ENCODE measurements at regions not wholly inside any gene's neighbourhood (a gene's known extent, or its start where the extent isn't known, plus 50 kb on each side); places are given as distances from the start of the nearest gene placed in this dataset.

GRCh38 chr1:79655876-79656275, 649.3 kb upstream of the ADGRL4 start:
- intact Hi-C loops (cut with micrococcal nuclease; ENCODE audit: unreplicated experiment) = no loop called here
- no peak for DNase-seq (ENCODE audit: low spot score)
- CTCF ChIA-PET (ENCODE audit: unreplicated experiment) = no interaction called here

GRCh38 chr1:79652426-79652825, 645.9 kb upstream of the ADGRL4 start:
- H3K4me3 ChIP-seq (ENCODE audit: low read depth, low read length, poor library complexity, severe bottlenecking) = no peak overlapping the region
- ChIA-PET POLR2A (interaction anchor here (0.7 kb wide), 1 partner anchor 387 kb away, joined by 3 read pairs; no protein-coding TSS in a partner anchor), CTCF (ENCODE audit: unreplicated experiment) (interaction anchor here (0.9 kb wide), 1 partner anchor 40 kb away, joined by 3 read pairs; no protein-coding TSS in a partner anchor)
- intact Hi-C loops (cut with micrococcal nuclease; ENCODE audit: unreplicated experiment) = no loop called here
- no peaks in the 10 kb centered on the region for H3K9me3 ChIP-seq (ENCODE audit: low read length)
- no peak overlapping the region for H2AFZ ChIP-seq (ENCODE audit: low read length)
- H3K36me3 ChIP-seq (ENCODE audit: insufficient read depth, low read length) = no peaks in the 10 kb centered on the region
- H3K9me2 ChIP-seq (ENCODE audit: insufficient read depth, low read length) = no peaks in the 10 kb centered on the region
- no TSS peak for BruUV-seq (replicated peaks)
- no peaks in the 10 kb centered on the region for H3K79me2 ChIP-seq (ENCODE audit: insufficient read depth, low read depth, low read length)
- H4K20me1 ChIP-seq (ENCODE audit: insufficient read depth, low read length) = no peaks in the 10 kb centered on the region
- no peak overlapping the region for H3K4me2 ChIP-seq (ENCODE audit: low read length)
- H3K4me1 ChIP-seq (ENCODE audit: insufficient read depth, low read length, poor library complexity, severe bottlenecking) = no peaks in the 10 kb centered on the region
- TF ChIP-seq CTCF (conservative IDR thresholded peaks at IDR 0.05; ENCODE audit: low read length) = no peak
- no peak for TF ChIP-seq EZH2phosphoT487 (IDR thresholded peaks at IDR 0.05; ENCODE audit: borderline replicate concordance, low read depth, low read length)
- H3K27ac ChIP-seq (ENCODE audit: low read depth, low read length, poor library complexity, severe bottlenecking) = no peak overlapping the region
- DNase-seq (ENCODE audit: low spot score) = no peak

More at GRCh38 chr1:79655876-79656275, 649.3 kb upstream of the ADGRL4 start:
- TF ChIP-seq EZH2phosphoT487 (IDR thresholded peaks at IDR 0.05; ENCODE audit: borderline replicate concordance, low read depth, low read length) = no peak
- no peak for TF ChIP-seq CTCF (conservative IDR thresholded peaks at IDR 0.05; ENCODE audit: low read length)
- Histone ChIP-seq H4K20me1 (ENCODE audit: insufficient read depth, low read length) (no peaks in the 10 kb centered on the region), H3K9me2 (ENCODE audit: insufficient read depth, low read length) (no peaks in the 10 kb centered on the region), H3K79me2 (ENCODE audit: insufficient read depth, low read depth, low read length) (no peaks in the 10 kb centered on the region), H3K36me3 (ENCODE audit: insufficient read depth, low read length) (no peaks in the 10 kb centered on the region), H2AFZ (ENCODE audit: low read length) (no peak overlapping the region), H3K4me1 (ENCODE audit: insufficient read depth, low read length, poor library complexity, severe bottlenecking) (no peaks in the 10 kb centered on the region), H3K27ac (ENCODE audit: low read depth, low read length, poor library complexity, severe bottlenecking) (no peak overlapping the region), H3K4me2 (ENCODE audit: low read length) (no peak overlapping the region), H3K4me3 (ENCODE audit: low read depth, low read length, poor library complexity, severe bottlenecking) (no peak overlapping the region), H3K9me3 (ENCODE audit: low read length) (no peaks in the 10 kb centered on the region)
- BruUV-seq (replicated peaks) = no TSS peak
- POLR2A ChIA-PET = interaction anchor here (0.7 kb wide), 1 partner anchor 34 kb away, joined by 3 read pairs; no protein-coding TSS in a partner anchor

- Histone ChIP-seq H3K4me1 (ENCODE audit: insufficient read depth, low read length, poor library complexity, severe bottlenecking) (no peaks in the 10 kb centered on the region), H3K4me2 (ENCODE audit: low read length) (no peak overlapping the region), H3K9me2 (ENCODE audit: insufficient read depth, low read length) (no peaks in the 10 kb centered on the region), H3K9me3 (ENCODE audit: low read length) (no peaks in the 10 kb centered on the region), H3K36me3 (ENCODE audit: insufficient read depth, low read length) (no peaks in the 10 kb centered on the region), H2AFZ (ENCODE audit: low read length) (no peak overlapping the region), H4K20me1 (ENCODE audit: insufficient read depth, low read length) (no peaks in the 10 kb centered on the region), H3K4me3 (ENCODE audit: low read depth, low read length, poor library complexity, severe bottlenecking) (no peak overlapping the region), H3K79me2 (ENCODE audit: insufficient read depth, low read depth, low read length) (no peaks in the 10 kb centered on the region), H3K27ac (ENCODE audit: low read depth, low read length, poor library complexity, severe bottlenecking) (no peak overlapping the region)
- TF ChIP-seq EZH2phosphoT487 (IDR thresholded peaks at IDR 0.05; ENCODE audit: borderline replicate concordance, low read depth, low read length) (no peak), CTCF (conservative IDR thresholded peaks at IDR 0.05; ENCODE audit: low read length) (no peak)
- intact Hi-C loops (cut with micrococcal nuclease; ENCODE audit: unreplicated experiment) = loop anchor here (10.0 kb wide), 1 partner anchor 777 kb away; no protein-coding TSS in a partner anchor
- DNase-seq (ENCODE audit: low spot score) = no peak
- ChIA-PET POLR2A (interaction anchor here (0.5 kb wide), 1 partner anchor 818 kb away, joined by 3 read pairs; no protein-coding TSS in a partner anchor), CTCF (ENCODE audit: unreplicated experiment) (no interaction called here)
- BruUV-seq (replicated peaks) = no TSS peak
Measured at GRCh38 chr1:79648126-79648525, 641.6 kb upstream of the ADGRL4 start.
